AG04450 (cell line): ENCODE measurements at regions not wholly inside any gene's neighbourhood (a gene's known extent, or its start where the extent isn't known, plus 50 kb on each side); places are given as distances from the start of the nearest gene placed in this dataset.

Source experiments
- CTCF ChIA-PET: fragments of 300-600, 350-600 bp; formaldehyde crosslinking; extraction: SDS; loops from one replicate; lab custom pipeline; 2022; ENCODE audit warnings: antibody characterized with exemption, inconsistent platforms; lab: Charles Lee
- POLR2A ChIA-PET: fragments of 350-600 bp; formaldehyde crosslinking; extraction: SDS; loops from one replicate; lab custom pipeline; 2021; ENCODE audit warnings: antibody characterized with exemption, inconsistent platforms; lab: Yijun Ruan, JAX
- DNase-seq: peaks from one replicate; pipeline ENCODE4 v3.0.0-alpha.2; 2011; ENCODE audit warnings: low read depth, low spot score
- H3K27ac ChIP-seq: one replicate; pipeline ENCODE4 v1.5.1; 2012; ENCODE audit warnings: low read depth, low read length, control low read depth
- H3K27me3 ChIP-seq: one replicate; pipeline ENCODE4 v1.6.0; 2012; ENCODE audit warnings: low read length; ENCODE audit not compliant: control insufficient read depth, insufficient read depth
- H3K4me3 ChIP-seq: 2 replicates; pipeline ENCODE4 v1.5.1; 2011; ENCODE audit warnings: mild to moderate bottlenecking, low read depth, low read length, control low read depth
- H3K9me3 ChIP-seq: 2 replicates; pipeline ENCODE4 v1.5.1; 2012; ENCODE audit warnings: low read length; ENCODE audit not compliant: control insufficient read depth, insufficient read depth
- TF ChIP-seq, protein P1 (sequence below): IDR thresholded peaks from 2 replicates; pipeline ENCODE4 v1.5.1; 2011; ENCODE audit warnings: low read depth, low read length, control low read depth, inconsistent platforms

DNA sequence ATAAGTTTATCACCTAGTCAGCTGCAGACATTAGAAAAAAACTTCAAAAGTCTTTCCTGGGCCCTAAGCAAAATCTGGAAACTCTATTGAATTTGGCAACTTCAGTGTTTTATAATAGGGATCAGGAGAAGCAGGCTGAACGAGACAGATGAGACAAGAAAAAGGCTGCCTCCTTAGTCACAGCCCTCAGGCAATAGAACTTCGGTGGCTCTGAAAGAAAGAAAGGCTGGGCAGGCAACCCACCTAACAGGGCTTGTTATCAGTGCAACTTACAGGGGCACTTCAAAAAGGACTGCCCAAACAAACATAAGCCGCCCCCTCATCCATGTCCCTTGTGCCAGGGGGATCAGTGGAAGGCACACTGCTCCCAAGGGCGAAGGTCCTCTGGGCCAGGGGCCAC is 657.9 kb upstream of the HS3ST5 start:
- peaks cover 20% of the 10 kb centered on the region for H3K9me3 ChIP-seq
- DNase-seq: no peak
- H3K4me3 ChIP-seq: no peak overlapping the region
- POLR2A ChIA-PET: no interaction called here
- no peak overlapping the region for H3K27ac ChIP-seq
- CTCF ChIA-PET: no interaction called here
- no peaks in the 10 kb centered on the region for H3K27me3 ChIP-seq
- TF ChIP-seq, protein P1, sequence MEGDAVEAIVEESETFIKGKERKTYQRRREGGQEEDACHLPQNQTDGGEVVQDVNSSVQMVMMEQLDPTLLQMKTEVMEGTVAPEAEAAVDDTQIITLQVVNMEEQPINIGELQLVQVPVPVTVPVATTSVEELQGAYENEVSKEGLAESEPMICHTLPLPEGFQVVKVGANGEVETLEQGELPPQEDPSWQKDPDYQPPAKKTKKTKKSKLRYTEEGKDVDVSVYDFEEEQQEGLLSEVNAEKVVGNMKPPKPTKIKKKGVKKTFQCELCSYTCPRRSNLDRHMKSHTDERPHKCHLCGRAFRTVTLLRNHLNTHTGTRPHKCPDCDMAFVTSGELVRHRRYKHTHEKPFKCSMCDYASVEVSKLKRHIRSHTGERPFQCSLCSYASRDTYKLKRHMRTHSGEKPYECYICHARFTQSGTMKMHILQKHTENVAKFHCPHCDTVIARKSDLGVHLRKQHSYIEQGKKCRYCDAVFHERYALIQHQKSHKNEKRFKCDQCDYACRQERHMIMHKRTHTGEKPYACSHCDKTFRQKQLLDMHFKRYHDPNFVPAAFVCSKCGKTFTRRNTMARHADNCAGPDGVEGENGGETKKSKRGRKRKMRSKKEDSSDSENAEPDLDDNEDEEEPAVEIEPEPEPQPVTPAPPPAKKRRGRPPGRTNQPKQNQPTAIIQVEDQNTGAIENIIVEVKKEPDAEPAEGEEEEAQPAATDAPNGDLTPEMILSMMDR: no peak

DNA sequence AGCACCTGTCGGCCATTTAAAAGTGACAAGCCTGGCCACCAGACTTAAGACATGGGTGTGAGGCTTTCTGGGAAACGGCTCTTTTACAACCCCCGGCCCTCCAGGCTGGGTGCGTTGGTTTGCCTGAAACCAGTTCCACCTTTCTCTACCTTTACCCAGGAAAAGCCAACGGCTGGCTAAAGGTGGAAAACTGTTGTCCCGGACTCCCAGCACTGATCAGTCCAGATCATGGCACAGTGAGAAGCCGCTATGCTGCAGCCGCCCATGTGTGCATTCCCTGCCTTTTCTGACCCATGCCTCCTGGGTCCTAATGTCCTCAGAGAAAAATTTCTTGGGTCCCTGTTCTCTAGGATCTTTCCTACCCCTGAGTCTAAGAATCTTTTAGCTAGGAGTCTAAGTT is 655.7 kb upstream of the HS3ST5 start:
- Histone ChIP-seq H3K27me3 (no peaks in the 10 kb centered on the region), H3K27ac (no peak overlapping the region), H3K9me3 (peaks cover 20% of the 10 kb centered on the region), H3K4me3 (no peak overlapping the region)
- POLR2A ChIA-PET: no interaction called here
- no peak for DNase-seq
- TF ChIP-seq, protein P1: no peak
- CTCF ChIA-PET: no interaction called here

- no peak overlapping the region for H3K27ac ChIP-seq
- ChIA-PET CTCF (interaction anchor here (0.7 kb wide), 1 partner anchor 70 kb away, joined by 3 read pairs; no protein-coding TSS in a partner anchor), POLR2A (no interaction called here)
- H3K9me3 ChIP-seq: peaks cover 20% of the 10 kb centered on the region
- TF ChIP-seq, protein P1: no peak
- H3K4me3 ChIP-seq: no peak overlapping the region
- H3K27me3 ChIP-seq: no peaks in the 10 kb centered on the region
- no peak for DNase-seq
Measured at GRCh38 chr6:114997813-114998292, 655.0 kb upstream of the HS3ST5 start.

DNA sequence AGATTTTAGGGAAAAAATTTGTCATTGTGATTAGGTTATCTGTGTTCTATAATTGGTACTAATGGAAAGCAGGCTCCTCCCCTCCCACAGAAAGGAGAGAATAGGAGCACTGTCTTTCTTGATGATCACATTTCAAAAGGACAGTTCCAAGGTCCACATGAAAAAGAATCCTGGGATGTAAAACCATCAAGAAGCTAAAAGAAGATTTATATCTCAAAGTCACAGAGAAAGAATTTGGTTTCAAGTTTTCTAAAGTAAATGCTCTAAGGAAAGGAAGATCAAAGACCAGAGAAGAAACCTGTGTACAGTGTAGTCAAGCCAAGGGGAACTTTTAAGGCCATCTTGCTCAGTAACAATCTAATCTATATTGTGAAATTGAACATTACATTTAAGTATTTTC is 652.7 kb upstream of the HS3ST5 start:
- ChIA-PET POLR2A (no interaction called here), CTCF (no interaction called here)
- Histone ChIP-seq H3K9me3 (peaks cover 17% of the 10 kb centered on the region; the same call in 1 of the 2 replicates), H3K4me3 (no peak overlapping the region), H3K27ac (no peak overlapping the region), H3K27me3 (no peaks in the 10 kb centered on the region)
- DNase-seq: no peak
- TF ChIP-seq, protein P1: no peak

DNA sequence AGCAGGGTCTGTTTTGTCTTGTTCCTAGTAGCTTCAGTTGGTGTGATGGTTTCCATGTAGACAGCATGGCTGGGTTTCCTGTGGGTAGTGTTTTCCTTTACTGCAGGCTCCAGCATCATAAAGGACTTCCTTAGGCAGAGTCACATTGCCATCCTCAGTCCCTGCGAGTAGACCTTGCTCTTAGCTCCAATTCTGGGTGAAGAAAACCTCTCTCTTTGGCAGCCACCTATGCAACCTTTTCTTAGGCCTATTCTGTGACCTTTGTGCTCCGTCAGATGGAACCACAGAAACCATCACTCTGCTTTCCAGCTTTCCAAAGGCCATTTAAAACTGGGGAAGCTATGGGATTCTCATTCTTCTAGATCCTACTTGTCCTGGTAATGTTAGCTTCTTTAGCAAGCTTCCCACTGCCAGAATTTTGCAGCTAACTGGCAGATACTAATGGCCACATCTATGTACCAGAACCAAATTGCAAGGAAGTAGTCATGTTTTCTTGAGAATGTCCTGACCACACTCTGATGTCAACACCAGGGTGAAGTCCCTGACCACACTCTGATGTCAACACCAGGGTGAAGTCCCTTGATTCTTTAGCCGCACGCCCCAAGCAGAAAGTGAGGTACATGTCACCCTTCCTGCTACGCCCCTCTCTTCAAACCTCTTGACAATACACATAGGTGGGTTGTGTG is 646.6 kb upstream of the HS3ST5 start:
- ChIA-PET POLR2A (no interaction called here), CTCF (no interaction called here)
- no peaks in the 10 kb centered on the region for H3K27me3 ChIP-seq
- TF ChIP-seq, protein P1: no peak
- no peak for DNase-seq
- peaks cover 4% of the 10 kb centered on the region; the same call in 1 of the 2 replicates for H3K9me3 ChIP-seq
- H3K27ac ChIP-seq: no peak overlapping the region
- H3K4me3 ChIP-seq: no peak overlapping the region
